SW480 (cell line): ENCODE measurements at regions not wholly inside any gene's neighbourhood (a gene's known extent, or its start where the extent isn't known, plus 50 kb on each side); places are given as distances from the start of the nearest gene placed in this dataset.

Source experiments
- DNase-seq: peaks from one replicate; pipeline ENCODE4 v3.0.0-alpha.2; 2016; ENCODE audit warnings: low spot score

DNA sequence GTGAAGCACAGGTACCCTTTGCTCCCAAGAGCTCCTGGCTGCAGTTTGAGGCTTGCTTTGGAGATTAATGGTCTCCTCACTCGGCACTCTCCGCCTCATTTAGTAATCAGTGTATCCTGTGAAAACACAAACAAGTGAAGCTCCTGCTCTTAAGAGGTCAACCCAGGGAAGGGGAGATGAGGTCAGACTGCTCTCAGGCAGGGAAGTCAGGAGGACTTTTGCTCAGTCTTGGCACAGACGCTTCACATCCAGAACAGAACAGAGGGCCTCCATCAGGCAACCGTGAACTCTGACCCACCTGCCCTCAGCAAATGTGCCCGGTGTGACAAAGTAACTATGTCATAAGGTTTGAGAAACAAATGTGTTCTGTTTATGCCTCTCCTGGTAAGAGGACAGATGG is 428.8 kb upstream of the JARID2 start:
- no peak for DNase-seq

DNA sequence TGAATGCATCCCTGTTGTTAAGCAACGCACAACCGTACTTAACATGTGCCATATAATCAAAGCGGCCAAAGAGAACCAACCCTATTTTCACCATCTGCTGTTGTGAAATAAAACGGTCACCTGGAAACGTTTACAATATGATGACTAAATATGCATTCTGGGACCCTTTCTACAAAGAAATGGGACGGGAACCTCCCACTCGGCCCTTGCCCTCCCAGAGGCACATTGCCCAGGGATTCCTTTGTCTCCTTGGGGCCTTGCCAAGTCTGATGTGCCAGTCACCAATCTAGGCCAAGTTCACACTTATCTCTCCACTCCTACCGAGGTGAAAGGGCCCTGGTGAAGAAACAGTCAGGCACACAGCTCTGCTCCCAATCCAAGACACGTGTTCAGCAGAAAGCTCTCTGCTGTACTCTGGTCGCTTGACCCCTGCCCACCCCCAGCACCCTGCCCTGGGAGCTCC is 427.4 kb upstream of the JARID2 start:
- DNase-seq = no peak

DNA sequence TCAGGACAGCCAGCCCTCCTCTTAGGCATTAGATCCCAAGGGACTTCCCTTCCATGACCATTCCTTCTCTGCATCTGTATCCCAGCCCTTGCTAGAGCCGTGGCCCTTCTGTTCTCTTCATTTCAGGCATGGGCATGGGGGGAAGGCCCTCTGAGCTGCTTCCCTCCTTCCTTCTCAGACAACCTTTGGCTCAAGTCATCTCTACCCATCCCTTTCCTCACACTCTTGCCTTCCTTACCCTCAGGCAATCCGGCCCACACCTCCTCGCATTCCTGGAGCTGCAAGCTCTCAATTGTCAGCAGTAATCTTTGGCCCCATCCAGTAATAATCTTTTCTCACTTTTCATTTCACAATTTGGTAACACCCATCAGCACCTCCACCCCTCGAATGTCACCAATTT is 426.9 kb upstream of the JARID2 start:
- DNase-seq = no peak

DNA sequence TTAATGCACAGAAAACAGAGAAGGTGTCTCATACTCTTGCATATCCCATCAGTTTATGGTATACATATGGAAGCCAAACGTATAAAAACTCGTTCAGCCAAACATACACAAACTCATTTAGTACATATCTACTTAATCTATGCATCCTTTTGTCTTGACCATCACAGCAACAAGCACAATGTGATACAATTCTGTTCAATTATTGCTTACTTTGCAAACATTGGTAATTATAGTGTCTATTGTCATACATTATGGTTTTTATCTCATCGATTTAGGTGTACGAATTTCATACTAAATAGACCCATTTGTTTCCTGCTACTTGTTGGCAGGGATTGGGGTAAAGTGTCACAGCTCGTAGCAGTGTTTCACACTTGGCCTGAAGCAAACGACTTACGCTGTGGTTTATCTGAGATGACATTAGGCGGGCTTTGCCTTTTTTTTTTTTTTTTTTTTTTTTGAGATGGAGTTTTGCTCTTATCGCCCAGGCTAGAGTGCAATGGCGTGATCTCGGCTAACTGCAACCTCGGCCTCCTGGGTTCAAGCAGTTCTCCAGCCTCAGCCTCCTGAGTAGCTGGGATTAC is 425.9 kb upstream of the JARID2 start:
- no peak for DNase-seq

DNA sequence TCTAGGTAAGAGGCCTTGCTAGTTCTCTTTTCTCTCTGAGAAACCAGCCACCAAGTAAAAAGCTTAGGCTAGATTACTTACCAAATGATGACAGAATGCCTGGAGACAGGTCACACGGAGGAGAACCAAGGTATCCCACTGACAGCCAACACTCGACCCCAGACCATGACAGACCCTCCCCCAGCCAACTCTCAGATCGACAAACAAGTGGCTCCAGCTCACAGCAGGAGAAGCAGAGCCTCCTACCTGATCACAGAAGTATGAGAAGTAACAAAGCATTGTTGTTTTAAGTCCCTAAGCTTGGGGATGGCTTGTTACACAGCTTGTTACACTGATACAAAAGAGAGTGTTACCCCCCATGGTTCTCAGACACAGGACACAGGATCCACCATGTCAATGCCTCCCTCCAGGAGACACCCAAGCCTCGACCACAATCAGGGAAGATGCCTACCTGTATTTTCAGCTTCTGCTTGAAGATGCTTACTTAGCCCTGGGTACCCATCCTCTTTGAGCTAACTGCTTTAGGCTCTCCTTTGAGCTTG is 423.8 kb upstream of the JARID2 start:
- no peak for DNase-seq

DNA sequence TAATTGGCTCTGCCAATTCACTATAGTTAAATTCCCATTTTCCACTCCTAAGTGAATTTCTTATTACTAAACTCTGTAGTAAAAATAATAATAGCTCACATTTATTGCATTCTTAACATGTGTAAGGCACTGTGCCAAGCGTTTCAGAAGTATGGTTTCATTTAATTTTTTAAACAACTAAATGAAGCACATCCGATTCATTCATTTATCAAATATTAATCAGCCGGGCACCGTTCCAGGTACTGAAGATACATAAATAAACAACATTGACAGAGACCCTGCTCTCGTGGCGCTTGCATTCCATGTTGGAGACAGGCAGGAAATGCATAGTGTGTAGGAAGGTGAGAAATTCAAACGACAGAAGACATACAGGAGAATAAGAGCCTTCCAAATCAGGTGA is 423.2 kb upstream of the JARID2 start:
- no peak for DNase-seq

DNA sequence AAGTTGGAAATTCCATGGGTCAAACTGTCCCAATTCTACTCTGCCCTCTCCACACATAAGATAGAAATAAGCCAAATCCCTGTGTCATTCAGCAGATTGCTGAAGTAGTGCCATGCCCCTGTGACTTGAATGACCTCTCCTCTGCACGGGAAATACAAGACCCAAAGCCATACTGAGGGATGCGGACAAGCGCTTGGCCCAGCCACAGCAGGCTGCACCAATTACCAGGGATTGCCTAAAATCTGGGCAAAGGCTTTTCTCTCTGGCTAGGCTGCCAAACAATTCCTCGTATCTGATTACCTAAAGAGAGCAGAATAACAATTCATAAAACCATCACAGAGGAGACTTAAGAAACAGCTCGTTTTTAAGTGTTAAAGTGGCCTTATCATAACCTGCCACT is 421.8 kb upstream of the JARID2 start:
- DNase-seq = no peak

DNA sequence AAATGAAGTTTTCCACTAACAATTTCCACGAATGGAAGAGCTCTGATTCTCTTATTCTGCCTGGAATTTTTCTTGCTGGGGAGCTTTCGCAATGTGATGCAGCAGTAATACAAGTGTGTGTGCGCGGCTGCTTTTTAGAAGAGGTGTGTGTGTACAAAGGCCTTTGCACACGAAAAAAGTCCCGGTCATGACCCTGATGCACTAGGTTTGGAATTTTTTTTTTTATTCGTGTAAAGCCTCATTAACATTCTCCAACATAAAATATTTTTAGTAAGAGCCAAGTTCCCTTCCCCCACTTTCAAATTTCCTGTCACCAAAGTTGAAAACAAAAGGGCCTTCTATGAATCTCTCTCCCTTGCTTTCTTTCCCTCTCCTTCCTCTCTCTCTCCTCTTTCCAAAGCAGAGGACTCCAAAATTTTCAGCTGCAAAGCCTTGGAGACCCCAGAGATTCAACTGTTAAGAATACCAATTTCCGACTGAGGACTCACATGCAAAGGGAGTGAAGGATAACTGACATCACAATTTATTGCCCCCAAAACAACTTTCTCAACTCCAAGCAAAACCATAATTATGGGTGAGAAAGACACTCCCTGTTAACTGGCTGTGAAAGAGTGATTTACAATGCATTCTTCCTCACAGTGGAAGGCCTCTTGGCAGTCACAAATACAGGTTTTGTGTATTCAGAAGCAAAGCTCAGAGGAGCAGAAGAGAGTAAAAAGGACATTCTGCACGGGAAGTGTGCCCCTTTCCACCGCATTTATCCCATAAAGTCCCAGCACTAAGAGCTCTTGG is 421.2 kb upstream of the JARID2 start:
- no peak for DNase-seq

DNA sequence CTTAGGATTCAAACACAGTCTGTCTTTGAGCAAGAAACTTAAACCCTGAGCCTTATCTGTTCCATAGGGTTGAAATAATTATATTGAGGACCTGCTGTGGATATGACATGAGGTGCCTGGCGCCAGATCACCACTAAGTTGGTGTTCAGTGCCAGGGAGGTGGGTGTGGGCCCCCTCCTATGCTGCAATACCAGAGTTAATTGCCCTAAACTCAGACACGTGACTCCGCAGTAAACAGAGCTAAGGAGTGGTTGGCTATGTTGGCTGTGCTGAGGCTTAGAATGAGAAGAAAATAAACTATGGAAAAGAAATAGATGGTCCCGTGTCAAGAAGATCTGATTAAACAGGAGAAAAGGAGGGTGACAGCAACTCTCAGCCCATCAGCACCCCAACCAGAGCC is 419.4 kb upstream of the JARID2 start:
- DNase-seq = no peak

DNA sequence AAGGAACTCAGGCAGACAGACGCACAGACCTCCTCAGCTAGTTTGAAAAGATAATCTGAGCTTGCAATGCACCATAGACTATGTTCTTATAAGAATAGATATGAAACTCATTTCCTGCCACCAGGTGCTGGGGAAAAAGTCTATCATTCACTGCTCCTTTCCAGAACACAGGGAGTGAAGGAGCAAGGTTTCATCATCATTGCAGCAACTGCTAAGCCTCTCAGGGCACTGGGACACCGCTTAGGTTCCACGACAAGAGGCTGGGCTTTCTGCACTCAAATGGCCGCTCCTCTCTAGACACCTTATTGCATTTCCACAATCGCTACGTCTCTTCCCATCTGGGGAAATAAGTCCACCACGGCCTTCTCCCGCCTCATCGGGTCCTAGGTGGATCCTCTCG is 418.5 kb upstream of the JARID2 start:
- no peak for DNase-seq

DNA sequence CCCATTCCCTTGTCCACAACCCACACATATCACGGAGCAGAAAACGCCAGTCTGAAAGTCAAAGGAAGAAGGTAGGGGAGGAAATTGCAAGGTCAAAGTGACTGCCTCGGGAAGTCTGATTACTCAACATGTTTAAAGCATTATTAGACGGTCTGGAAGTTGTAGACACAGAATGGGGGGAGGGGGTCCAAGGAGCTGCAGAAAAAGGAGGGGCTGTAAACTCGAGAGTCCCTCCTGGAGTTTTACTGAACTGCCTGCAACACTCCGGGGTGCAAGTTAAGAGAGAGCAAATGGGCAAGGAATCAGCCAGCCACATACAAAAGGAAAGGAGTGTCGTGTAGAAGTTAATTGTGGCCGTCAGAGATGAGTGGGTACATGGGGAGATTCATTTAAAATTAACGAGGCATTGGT is 417.7 kb upstream of the JARID2 start:
- no peak for DNase-seq

DNA sequence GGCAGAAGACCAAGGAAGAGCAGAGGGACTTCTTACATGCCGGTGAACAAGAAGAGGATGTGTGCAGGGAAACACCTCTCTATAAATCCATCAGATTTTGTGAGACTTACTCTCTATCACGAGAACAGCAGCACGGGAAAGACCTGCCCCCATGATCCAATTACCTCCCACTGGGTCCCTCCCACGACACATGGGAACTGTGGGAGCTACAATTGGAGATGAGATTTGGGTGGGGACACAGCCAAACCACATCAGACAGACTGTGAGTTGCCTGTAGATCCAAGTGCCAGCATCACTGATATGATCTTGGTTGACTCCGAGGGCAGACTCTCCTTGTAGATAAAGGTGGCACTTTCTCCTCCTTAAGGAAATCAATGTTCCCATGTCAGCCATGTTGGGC is 414.8 kb upstream of the JARID2 start:
- no peak for DNase-seq

DNA sequence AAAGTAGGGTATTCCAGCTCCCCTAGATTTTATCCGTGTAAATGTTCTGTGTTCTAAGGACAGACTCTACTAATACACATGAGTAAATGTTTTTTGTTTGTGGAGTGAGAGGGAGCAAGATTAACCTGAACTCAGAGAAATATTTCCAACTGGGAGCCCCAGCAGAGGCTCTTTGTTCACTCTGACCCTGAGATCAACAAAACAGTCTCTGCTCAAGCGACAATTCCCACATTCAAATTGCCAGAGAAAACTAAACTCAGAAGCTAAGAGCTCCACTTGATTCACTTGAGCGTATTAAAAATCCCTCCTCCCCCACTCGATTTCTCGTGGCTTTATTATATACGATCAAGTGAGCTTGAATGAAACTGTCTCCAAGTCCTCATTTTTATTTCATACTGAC is 413.9 kb upstream of the JARID2 start:
- DNase-seq = no peak

DNA sequence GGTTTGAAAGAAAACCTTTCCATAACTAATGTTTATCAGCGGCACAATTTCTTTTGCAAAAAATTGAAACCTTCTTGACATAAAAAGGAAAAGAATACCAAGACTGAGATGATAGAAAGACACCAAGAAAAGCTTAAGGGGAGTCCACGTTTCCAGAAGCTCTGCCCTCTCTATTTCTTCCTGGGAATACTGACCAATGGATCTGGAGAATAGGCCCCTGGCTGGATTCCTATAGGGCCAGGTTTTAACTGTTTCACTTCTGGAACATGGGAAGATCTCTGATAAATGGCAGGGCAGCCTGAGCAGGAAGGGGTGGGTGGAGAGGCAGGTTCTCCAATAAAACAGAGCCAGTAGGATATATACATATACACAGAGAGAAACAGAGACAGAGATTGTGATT is 413.4 kb upstream of the JARID2 start:
- no peak for DNase-seq

DNA sequence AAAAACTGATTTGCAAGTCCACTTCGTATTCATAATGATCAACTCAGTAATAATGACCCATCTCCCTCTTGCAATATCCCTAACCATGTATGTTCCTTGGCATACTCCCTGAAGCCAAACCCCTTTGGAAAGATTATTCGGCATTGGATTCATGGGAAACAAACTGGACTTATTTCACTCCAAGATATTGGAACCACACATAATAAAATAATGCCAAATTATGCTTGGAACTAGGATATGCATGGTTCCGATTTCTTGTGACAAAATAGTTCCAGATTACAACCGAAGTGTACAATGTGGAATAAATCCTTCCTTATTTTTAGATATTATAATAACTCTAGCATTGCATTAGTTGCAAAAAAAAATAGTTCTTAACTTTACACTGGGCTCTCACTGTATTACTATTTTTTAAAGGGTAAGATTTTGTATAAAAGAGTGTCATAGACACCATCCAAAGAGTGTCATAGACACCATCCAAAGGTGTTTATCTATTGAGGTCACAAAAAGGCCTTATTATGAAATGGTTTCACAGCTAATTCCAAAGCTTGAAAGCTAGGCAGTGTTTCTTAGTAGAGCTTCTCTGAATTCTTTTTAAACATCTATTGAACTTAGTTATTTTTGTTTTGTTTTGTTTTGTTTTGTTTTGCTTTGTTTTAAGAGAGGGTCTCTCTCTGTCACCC is 410.9 kb upstream of the JARID2 start:
- no peak for DNase-seq

DNA sequence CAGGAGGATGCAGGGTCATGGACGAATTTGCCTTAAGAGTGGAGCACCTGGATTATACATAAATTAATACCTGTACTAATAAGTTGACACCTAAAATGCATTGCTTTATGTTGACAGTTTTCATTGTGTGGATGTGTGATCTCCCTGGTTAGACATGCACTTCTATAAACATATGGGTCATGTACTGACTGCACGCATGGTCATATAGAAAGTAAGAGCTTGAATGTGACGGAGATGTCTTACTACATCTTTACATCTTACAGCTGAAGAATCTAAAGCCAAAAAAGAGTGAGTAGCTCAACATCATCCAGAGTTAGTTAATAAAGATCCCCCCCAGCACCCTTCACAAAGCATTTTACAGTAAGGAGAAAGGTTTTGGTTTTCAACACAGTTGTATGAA is 408.4 kb upstream of the JARID2 start:
- DNase-seq = peak; percentile 11

DNA sequence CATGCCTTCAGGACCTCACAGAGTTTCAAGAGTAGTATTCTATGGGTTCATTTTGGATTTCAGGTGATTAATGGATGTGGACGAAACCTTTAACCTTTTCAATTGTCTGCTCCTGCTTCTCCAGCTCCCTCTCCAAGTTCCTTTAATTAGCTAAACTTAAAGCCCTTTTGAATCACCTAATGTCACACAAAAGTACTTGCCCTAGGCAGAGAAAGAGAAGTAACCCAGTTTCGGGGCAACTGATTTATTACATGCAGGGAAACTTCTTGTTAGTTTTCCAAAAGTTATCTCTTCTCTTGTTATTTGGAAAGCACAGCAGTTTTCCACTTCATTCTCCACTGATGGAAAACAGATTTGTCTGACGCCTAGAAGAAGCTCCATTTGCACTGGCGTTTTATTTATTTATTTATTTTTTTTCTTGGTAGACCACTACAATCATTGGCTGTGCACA is 407.7 kb upstream of the JARID2 start:
- no peak for DNase-seq

DNA sequence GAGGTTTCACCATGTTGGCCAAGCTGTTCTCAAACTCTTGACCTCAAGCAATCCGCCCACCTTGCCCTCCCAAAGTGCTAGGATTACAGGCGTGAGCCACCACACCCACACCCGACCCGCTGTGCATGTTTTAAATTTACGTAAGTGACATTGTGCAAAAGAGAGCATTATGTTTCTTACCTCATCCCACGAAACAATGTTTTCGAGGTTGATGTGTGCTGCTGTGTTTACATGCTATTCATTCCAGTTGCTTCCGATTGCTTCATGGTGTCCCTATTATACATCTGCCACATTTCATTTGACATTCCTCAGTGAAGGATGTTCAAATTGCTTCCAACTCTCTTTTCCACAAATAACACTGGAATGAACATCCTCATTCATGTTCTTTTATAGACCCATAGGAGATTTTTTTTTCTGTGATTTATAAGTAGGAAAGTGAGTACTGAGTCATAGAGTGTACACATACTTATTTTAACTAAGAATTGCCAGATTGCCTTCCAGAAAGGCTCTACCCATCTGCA is 403.9 kb upstream of the JARID2 start:
- peak; percentile 30 for DNase-seq

DNA sequence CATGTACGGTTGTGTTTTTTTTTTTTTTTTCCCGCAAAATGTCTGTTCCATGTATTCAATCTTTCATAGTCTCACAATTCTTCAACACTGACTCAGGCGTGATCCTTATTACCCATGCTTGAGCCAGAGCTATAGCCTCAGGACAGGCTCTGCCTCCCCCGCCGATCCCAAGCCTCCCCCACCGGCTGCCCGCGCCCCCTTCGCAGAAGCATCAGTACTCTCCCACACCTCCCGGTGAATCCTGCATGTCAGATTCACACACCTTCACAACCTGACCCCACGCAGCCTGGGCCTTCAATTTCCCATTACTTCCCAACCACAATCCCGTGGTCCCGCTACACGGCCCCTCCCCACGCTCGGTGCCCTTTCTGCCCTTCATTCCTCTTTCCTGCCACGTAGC is 401.5 kb upstream of the JARID2 start:
- DNase-seq = no peak

DNA sequence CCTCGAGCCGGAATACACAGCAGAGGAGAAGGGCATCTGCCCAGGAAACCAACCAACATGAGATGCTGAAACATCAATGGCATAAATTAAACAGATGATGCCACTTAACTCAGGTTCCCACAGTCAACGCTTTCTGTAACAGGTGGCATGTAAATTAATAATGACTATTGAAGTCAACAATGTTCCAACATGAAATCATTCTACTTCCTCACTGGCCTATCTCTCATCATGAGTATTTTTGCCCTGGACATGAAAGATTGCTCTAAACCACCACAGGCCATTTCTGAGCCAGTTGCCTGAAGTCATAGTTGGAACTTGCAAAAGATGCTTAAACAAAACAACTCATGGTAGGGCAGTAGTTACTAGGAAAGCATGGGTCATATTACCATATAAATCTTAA is 397.9 kb upstream of the JARID2 start:
- DNase-seq = no peak

DNA sequence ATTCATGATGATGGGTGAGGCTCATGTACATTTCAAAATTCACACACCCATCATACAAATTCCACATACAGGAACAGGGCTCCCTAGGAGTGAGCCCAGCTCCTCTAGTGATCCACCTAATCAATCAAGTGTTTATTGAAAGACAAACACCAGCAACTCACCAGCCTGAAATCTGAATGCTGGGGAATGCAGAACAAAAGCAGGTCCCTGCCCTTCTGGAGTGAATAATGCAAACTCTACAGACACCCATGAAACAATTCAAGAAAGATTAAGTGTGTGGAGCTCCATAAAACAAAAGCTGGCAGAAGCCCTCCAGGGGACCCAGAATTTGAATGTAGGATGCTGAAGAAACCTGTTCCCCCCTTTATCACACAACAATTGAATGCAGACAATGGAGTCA is 396.7 kb upstream of the JARID2 start:
- DNase-seq = no peak

DNA sequence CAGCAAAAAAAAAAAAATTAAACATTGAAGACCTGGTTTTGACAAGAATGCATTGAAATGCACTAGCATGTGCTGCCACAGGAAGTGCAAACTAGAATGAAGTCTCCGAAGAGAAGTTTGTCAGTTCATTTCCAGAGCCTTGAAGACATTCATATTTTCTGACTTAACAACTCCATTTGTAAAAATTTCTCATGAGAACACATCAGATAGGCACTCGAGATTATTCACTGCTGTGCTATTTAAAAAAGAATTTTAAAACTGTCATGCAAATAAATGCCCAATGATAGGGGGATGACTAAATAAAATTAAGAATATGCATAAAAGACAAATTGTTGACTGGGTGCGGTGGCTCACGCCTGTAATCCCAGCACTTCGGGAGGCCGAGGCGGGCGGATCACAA is 394.6 kb upstream of the JARID2 start:
- DNase-seq = no peak

DNA sequence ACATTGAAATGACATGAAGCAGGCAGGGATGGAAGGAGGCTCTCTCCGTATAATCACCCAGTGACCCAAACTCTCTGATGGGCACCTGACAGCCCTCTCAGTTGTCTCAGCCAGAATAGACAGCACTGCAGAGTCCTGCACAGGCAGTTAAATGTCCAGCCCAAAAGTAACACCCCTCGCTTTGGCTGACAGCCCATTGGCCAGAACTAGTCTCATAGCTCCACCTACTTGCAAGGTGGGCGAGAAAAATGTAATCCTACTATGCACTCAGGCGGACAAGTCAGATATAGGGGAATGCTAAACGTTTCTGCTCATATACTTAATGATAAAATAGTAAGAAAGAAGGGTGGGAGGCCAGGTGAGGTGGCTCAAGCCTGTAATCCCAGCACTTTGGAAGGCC is 393.5 kb upstream of the JARID2 start:
- no peak for DNase-seq
